ENCODE measurements at regions not wholly inside any gene's neighbourhood (a gene's known extent, or its start where the extent isn't known, plus 50 kb on each side); places are given as distances from the start of the nearest gene placed in this dataset.

- H3K4me3 ChIP-seq = no peak overlapping the region
- TF ChIP-seq CTCF (IDR thresholded peaks at IDR 0.05) (no peak), POLR2A (IDR thresholded peaks at IDR 0.05) (no peak)
- no peaks in the 10 kb centered on the region for H3K27me3 ChIP-seq
- no peaks in the 10 kb centered on the region for H3K4me1 ChIP-seq
- no peak for DNase-seq
- H3K36me3 ChIP-seq = no peaks in the 10 kb centered on the region
- no peaks in the 10 kb centered on the region for H3K9me3 ChIP-seq
- no peak overlapping the region for H3K27ac ChIP-seq
Measured at GRCh38 chr14:80146941-80147340, 64.4 kb downstream of the DIO2 start.

GRCh38 chr14:80136358-80136757, 74.9 kb downstream of the DIO2 start:
- H3K4me3 ChIP-seq = no peak overlapping the region
- DNase-seq = no peak
- H3K9me3 ChIP-seq = no peaks in the 10 kb centered on the region
- TF ChIP-seq CTCF (IDR thresholded peaks at IDR 0.05) (no peak), POLR2A (IDR thresholded peaks at IDR 0.05) (no peak)
- no peak overlapping the region for H3K27ac ChIP-seq
- no peaks in the 10 kb centered on the region for H3K4me1 ChIP-seq
- no peaks in the 10 kb centered on the region for H3K27me3 ChIP-seq
- H3K36me3 ChIP-seq = no peaks in the 10 kb centered on the region

- H3K4me3 ChIP-seq = no peak overlapping the region
- no peaks in the 10 kb centered on the region for H3K36me3 ChIP-seq
- TF ChIP-seq CTCF (IDR thresholded peaks at IDR 0.05) = no peak
- no peak for TF ChIP-seq POLR2A (IDR thresholded peaks at IDR 0.05)
- H3K27me3 ChIP-seq = no peaks in the 10 kb centered on the region
- no peaks in the 10 kb centered on the region for H3K4me1 ChIP-seq
- DNase-seq = no peak
- no peak overlapping the region for H3K27ac ChIP-seq
- no peaks in the 10 kb centered on the region for H3K9me3 ChIP-seq
Measured at GRCh38 chr14:80135305-80136088, 75.8 kb downstream of the DIO2 start.

- no peak overlapping the region for H3K4me3 ChIP-seq
- no peaks in the 10 kb centered on the region for H3K27me3 ChIP-seq
- H3K27ac ChIP-seq = no peak overlapping the region
- no peaks in the 10 kb centered on the region for H3K9me3 ChIP-seq
- no peaks in the 10 kb centered on the region for H3K36me3 ChIP-seq
- no peak for DNase-seq
- no peaks in the 10 kb centered on the region for H3K4me1 ChIP-seq
- TF ChIP-seq CTCF (IDR thresholded peaks at IDR 0.05) (no peak), POLR2A (IDR thresholded peaks at IDR 0.05) (no peak)
Measured at GRCh38 chr14:80134321-80134720, 77.0 kb downstream of the DIO2 start.

- TF ChIP-seq POLR2A (IDR thresholded peaks at IDR 0.05) (no peak), CTCF (IDR thresholded peaks at IDR 0.05) (no peak)
- no peaks in the 10 kb centered on the region for H3K36me3 ChIP-seq
- no peak for DNase-seq
- no peaks in the 10 kb centered on the region for H3K4me1 ChIP-seq
- H3K4me3 ChIP-seq = no peak overlapping the region
- H3K27me3 ChIP-seq = no peaks in the 10 kb centered on the region
- no peaks in the 10 kb centered on the region for H3K9me3 ChIP-seq
- H3K27ac ChIP-seq = no peak overlapping the region
Measured at GRCh38 chr14:80133457-80133856, 77.8 kb downstream of the DIO2 start.

All from Peyer's patch (tissue), 4 donors.